ENCODE measurements at regions not wholly inside any gene's neighbourhood (a gene's known extent, or its start where the extent isn't known, plus 50 kb on each side); places are given as distances from the start of the nearest gene placed in this dataset.

- Histone ChIP-seq H3K4me3 (ENCODE audit: low read length) (no peak overlapping the region), H2AFZ (ENCODE audit: low read depth, low read length) (no peak overlapping the region), H4K20me1 (ENCODE audit: insufficient read depth) (no peaks in the 10 kb centered on the region), H3K9me2 (ENCODE audit: insufficient read depth, low read length) (no peaks in the 10 kb centered on the region), H3F3A (ENCODE audit: insufficient read depth, low read length, poor library complexity, severe bottlenecking) (no peaks in the 10 kb centered on the region), H3K27ac (ENCODE audit: low read length) (no peak overlapping the region), H3K9ac (ENCODE audit: low read length) (no peak overlapping the region), H3K27me3 (ENCODE audit: insufficient read depth, low read depth, low read length) (no peaks in the 10 kb centered on the region), H3K36me3 (ENCODE audit: insufficient read depth, low read length) (no peaks in the 10 kb centered on the region), H3K9me3 (ENCODE audit: low read length) (no peaks in the 10 kb centered on the region), H3K79me2 (replicated peaks; ENCODE audit: insufficient read depth, low read length) (no peaks in the 10 kb centered on the region), H3K4me2 (ENCODE audit: low read length) (no peak overlapping the region)
- TF ChIP-seq EP300 (conservative IDR thresholded peaks at IDR 0.05; ENCODE audit: poor library complexity, severe bottlenecking) = no peak
These were observed 243.6 kb downstream of the SKIDA1 start for GRCh38 chr10:21281765-21282484.

- Histone ChIP-seq H3F3A (ENCODE audit: insufficient read depth, low read length, poor library complexity, severe bottlenecking) (no peaks in the 10 kb centered on the region), H3K9ac (ENCODE audit: low read length) (no peak overlapping the region), H3K4me3 (ENCODE audit: low read length) (no peak overlapping the region), H3K9me2 (ENCODE audit: insufficient read depth, low read length) (no peaks in the 10 kb centered on the region), H4K20me1 (ENCODE audit: insufficient read depth) (no peaks in the 10 kb centered on the region), H3K36me3 (ENCODE audit: insufficient read depth, low read length) (no peaks in the 10 kb centered on the region), H3K9me3 (ENCODE audit: low read length) (no peaks in the 10 kb centered on the region), H2AFZ (ENCODE audit: low read depth, low read length) (no peak overlapping the region), H3K27me3 (ENCODE audit: insufficient read depth, low read depth, low read length) (no peaks in the 10 kb centered on the region), H3K27ac (ENCODE audit: low read length) (no peak overlapping the region), H3K79me2 (replicated peaks; ENCODE audit: insufficient read depth, low read length) (no peaks in the 10 kb centered on the region), H3K4me2 (ENCODE audit: low read length) (no peak overlapping the region)
- TF ChIP-seq SMC3 (conservative IDR thresholded peaks at IDR 0.05; ENCODE audit: poor library complexity) (no peak), EZH2 (IDR thresholded peaks at IDR 0.05; ENCODE audit: borderline replicate concordance, insufficient read depth, low read length, poor library complexity, severe bottlenecking) (no peak), RAD21 (conservative IDR thresholded peaks at IDR 0.05) (no peak), REST (IDR thresholded peaks at IDR 0.05; ENCODE audit: borderline replicate concordance) (no peak), MXI1 (conservative IDR thresholded peaks at IDR 0.05; ENCODE audit: poor library complexity, severe bottlenecking) (no peak), EP300 (conservative IDR thresholded peaks at IDR 0.05; ENCODE audit: poor library complexity, severe bottlenecking) (no peak), TAF1 (IDR thresholded peaks at IDR 0.05; ENCODE audit: low read depth) (no peak)
These were observed 244.4 kb downstream of the SKIDA1 start for GRCh38 chr10:21280971-21281572.

- no peaks in the 10 kb centered on the region for H3K9me3 ChIP-seq (ENCODE audit: low read length)
- TF ChIP-seq CTCF (IDR thresholded peaks at IDR 0.05; ENCODE audit: poor library complexity, severe bottlenecking) (no peak), RAD21 (conservative IDR thresholded peaks at IDR 0.05) (no peak), EP300 (conservative IDR thresholded peaks at IDR 0.05; ENCODE audit: poor library complexity, severe bottlenecking) (no peak), EZH2 (IDR thresholded peaks at IDR 0.05; ENCODE audit: borderline replicate concordance, insufficient read depth, low read length, poor library complexity, severe bottlenecking) (no peak), REST (IDR thresholded peaks at IDR 0.05; ENCODE audit: borderline replicate concordance) (no peak)
- H4K20me1 ChIP-seq (ENCODE audit: insufficient read depth) = no peaks in the 10 kb centered on the region
- H3K4me3 ChIP-seq (ENCODE audit: low read length) = no peak overlapping the region
- no peaks in the 10 kb centered on the region for H3K79me2 ChIP-seq (replicated peaks; ENCODE audit: insufficient read depth, low read length)
- no peak overlapping the region for H3K4me2 ChIP-seq (ENCODE audit: low read length)
- H3K9ac ChIP-seq (ENCODE audit: low read length) = no peak overlapping the region
- no peak overlapping the region for H2AFZ ChIP-seq (ENCODE audit: low read depth, low read length)
- no peaks in the 10 kb centered on the region for H3F3A ChIP-seq (ENCODE audit: insufficient read depth, low read length, poor library complexity, severe bottlenecking)
- no peak overlapping the region for H3K27ac ChIP-seq (ENCODE audit: low read length)
- no peaks in the 10 kb centered on the region for H3K9me2 ChIP-seq (ENCODE audit: insufficient read depth, low read length)
- no peaks in the 10 kb centered on the region for H3K27me3 ChIP-seq (ENCODE audit: insufficient read depth, low read depth, low read length)
- no peaks in the 10 kb centered on the region for H3K36me3 ChIP-seq (ENCODE audit: insufficient read depth, low read length)
These were observed 245.4 kb downstream of the SKIDA1 start for GRCh38 chr10:21280037-21280436.
